Common myeloid progenitor, CD34-positive (primary cell): ENCODE measurements at regions not wholly inside any gene's neighbourhood (a gene's known extent, or its start where the extent isn't known, plus 50 kb on each side); places are given as distances from the start of the nearest gene placed in this dataset.

Experiments used
- CTCF ChIA-PET: fragments of 350-600 bp; sonication (Branson Sonifier 250); formaldehyde crosslinking; loops from one replicate; lab custom pipeline; 2021; ENCODE audit warnings: antibody characterized with exemption; lab: Charles Lee
- POLR2A ChIA-PET: fragments of 350-600 bp; sonication (Branson Sonifier 250); formaldehyde crosslinking; loops from one replicate; lab custom pipeline; 2021; ENCODE audit warnings: antibody characterized with exemption; lab: Charles Lee
- DNase-seq, 3 donors: peaks; one replicate each; pipeline versions ENCODE4 v3.0.0 to v3.0.0-alpha.2; 2013
- H3K27ac ChIP-seq, 2 experiments: 1 replicate in 1 of 2; 2 replicates in 1 of 2; pipeline ENCODE4 v1.7.0; 2013; ENCODE audit warnings: inconsistent platforms in 2 of 2, low read length in 2 of 2, mild to moderate bottlenecking in 2 of 2, low read depth in 1 of 2, moderate library complexity in 1 of 2; ENCODE audit not compliant: severe bottlenecking in 2 of 2, insufficient read depth in 1 of 2, poor library complexity in 1 of 2
- H3K27me3 ChIP-seq, 5 experiments: replicated peaks in 2 of 5; 1 replicate in 3 of 5; 2 replicates in 2 of 5; pipeline versions ENCODE4 v1.6.1 to v1.7.0; 2013; ENCODE audit warnings: low read length in 4 of 5, mild to moderate bottlenecking in 2 of 5, moderate library complexity in 2 of 5, inconsistent platforms in 1 of 5; ENCODE audit not compliant: insufficient read depth in 5 of 5, control insufficient read depth in 4 of 5
- H3K36me3 ChIP-seq, 4 experiments: 1 replicate in 2 of 4; 2 replicates in 2 of 4; pipeline versions ENCODE4 v1.6.1 to v1.7.0; 2013; ENCODE audit warnings: low read length in 3 of 4, control low read depth in 1 of 4, mild to moderate bottlenecking in 1 of 4; ENCODE audit not compliant: control insufficient read depth in 4 of 4, insufficient read depth in 4 of 4
- H3K4me1 ChIP-seq, 4 experiments: 1 replicate in 3 of 4; 2 replicates in 1 of 4; pipeline versions ENCODE4 v1.6.1 to v1.7.1; 2013; ENCODE audit warnings: low read length in 3 of 4, mild to moderate bottlenecking in 3 of 4, control low read depth in 1 of 4, inconsistent platforms in 1 of 4, moderate library complexity in 1 of 4; ENCODE audit not compliant: control insufficient read depth in 4 of 4, insufficient read depth in 4 of 4; ENCODE audit errors: control extremely low read depth in 1 of 4
- H3K4me3 ChIP-seq, 7 experiments: 1 replicate in 4 of 7; 2 replicates in 3 of 7; pipeline versions ENCODE4 v1.5.1 to v1.7.0; 2013; ENCODE audit warnings: mild to moderate bottlenecking in 7 of 7, low read length in 6 of 7, moderate library complexity in 6 of 7, inconsistent platforms in 2 of 7, low read depth in 2 of 7, control low read depth in 1 of 7; ENCODE audit not compliant: insufficient read depth in 4 of 7, control insufficient read depth in 1 of 7; ENCODE audit errors: extremely low read depth in 1 of 7
- H3K9me3 ChIP-seq, 5 experiments: 1 replicate in 4 of 5; 2 replicates in 1 of 5; pipeline versions ENCODE4 v1.6.1 to v1.7.1; 2013; ENCODE audit warnings: low read length in 4 of 5, mild to moderate bottlenecking in 2 of 5, inconsistent platforms in 1 of 5, low read depth in 1 of 5, moderate library complexity in 1 of 5; ENCODE audit not compliant: control insufficient read depth in 4 of 5, insufficient read depth in 2 of 5; ENCODE audit errors: control extremely low read depth in 1 of 5
- WGBS: methylation state at CpG from one replicate; pipeline ENCODE4 v1.1.5; 2013; ENCODE audit not compliant: insufficient coverage; 5-methylcytosine and 5-hydroxymethylcytosine counted together

DNA sequence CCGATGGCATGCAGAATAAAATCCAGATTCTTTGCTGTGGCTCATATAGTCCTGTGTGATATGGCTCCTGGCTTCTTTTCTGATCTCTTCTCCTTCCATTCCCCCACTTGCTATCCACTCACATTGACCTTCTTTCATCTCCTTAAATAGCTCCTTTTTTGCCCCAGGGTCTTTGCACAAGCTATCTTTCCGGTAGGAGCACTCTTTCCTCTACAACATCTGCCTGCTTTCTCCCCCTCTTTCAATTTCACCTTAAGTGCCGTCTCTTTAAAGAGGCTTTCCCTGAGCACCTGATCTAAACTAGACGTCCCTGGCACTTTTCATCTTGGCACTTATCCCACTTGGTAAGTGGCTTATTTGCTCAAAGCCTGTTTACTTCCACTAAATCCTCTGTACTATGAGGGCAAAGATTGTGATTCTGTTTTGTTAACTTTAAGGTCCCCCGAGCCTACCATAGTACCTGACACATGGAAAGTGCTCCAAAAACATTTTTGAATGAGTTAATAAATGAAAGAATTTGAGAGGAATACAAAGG is 323.3 kb upstream of the TLE3 start:
- DNase-seq = no peak
- ChIA-PET POLR2A (no interaction called here), CTCF (interaction anchor here (0.9 to 1.5 kb wide), 2 partner anchors 19 to 42 kb away, joined by 4 read pairs; no protein-coding TSS in a partner anchor)
- no peaks in the 10 kb centered on the region for H3K36me3 ChIP-seq
- H3K27me3 ChIP-seq = no peaks in the 10 kb centered on the region
- no peak overlapping the region for H3K27ac ChIP-seq
- no peak overlapping the region for H3K4me3 ChIP-seq
- H3K9me3 ChIP-seq = peaks cover 0 to 9% (median 3%) of the 10 kb centered on the region in 5 experiments
- WGBS = 90% methylated on average over 3 of the region's 5 CpGs
- peaks cover 0 to 15% (median 8%) of the 10 kb centered on the region in 4 experiments for H3K4me1 ChIP-seq

DNA sequence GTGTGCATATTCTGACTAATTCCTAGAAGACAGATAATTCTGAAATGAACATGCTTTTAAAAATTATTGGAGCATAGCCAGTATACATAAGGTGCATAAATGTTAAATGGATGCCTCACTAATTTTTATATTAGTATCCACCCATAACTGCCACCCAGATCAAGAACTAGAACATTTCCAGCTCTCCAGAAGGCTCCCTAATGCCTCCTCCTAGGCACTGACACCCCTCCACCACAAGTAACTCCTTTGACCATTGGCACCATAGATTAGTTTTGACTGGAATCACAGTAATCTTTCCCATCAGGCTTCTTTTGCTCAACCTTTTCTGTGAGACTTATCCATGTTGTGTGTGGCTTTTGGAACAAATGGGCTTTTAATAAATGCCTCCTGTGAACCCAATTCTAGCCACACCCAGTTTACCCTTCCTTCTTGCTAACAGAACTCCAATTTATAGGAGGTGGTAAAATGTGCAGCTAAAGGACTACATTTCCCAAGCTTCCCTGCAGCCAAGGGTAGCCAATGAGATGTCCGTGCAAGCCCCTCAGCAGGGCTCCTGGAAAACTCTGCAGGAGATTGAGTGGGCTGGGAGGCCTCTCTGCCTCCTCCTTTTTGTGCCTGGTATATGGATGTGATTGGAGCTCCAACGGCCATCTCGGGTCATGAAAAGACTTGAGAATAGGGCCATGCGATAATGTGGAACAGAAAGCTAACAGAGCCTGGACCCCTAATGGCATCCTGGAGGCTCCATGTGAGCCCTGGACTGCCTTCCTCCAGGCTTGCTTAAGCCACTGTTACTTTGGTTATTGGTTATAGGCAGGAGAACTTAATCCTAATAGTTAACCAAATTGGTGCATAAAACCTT is 322.6 kb upstream of the TLE3 start:
- no peak for DNase-seq
- Histone ChIP-seq H3K4me3 (no peak overlapping the region), H3K4me1 (peaks cover 0 to 9% (median 5%) of the 10 kb centered on the region in 4 experiments), H3K36me3 (no peaks in the 10 kb centered on the region), H3K27me3 (no peaks in the 10 kb centered on the region), H3K27ac (no peak overlapping the region), H3K9me3 (peaks cover 0 to 9% (median 3%) of the 10 kb centered on the region in 5 experiments)
- WGBS = no CpG with 5 or more reads among the region's 4 CpGs
- POLR2A ChIA-PET = interaction anchor here (0.6 kb wide), 1 partner anchor 57 kb away, joined by 3 read pairs; no protein-coding TSS in a partner anchor
- CTCF ChIA-PET = interaction anchor here (0.9 to 1.1 kb wide), 2 partner anchors 27 to 42 kb away, joined by 3 to 4 read pairs; no protein-coding TSS in a partner anchor

DNA sequence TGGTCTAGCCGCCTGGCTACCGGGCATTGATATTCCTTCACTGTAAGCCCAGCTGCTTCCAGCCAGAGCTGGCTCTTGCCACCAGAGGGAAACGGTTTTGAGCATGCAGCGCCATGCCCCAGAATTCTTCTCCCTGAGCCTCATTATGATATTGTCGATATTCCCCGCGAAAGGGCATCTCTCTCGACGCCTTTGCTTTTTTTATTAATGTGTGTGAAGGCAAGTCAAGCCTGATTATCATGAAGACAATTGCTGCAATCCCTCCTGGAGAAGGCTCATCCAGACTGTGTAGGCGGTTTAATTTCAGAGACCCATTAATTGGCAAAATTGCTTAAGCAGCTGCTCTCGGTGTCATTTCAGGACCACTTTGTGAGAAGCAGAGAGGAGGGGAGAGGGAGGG is 321.2 kb upstream of the TLE3 start:
- no peak overlapping the region for H3K27ac ChIP-seq
- no peak overlapping the region for H3K4me3 ChIP-seq
- H3K27me3 ChIP-seq = no peaks in the 10 kb centered on the region
- no peaks in the 10 kb centered on the region for H3K36me3 ChIP-seq
- ChIA-PET CTCF (interaction anchor here (1.1 kb wide), 1 partner anchor 29 kb away, joined by 3 read pairs; no protein-coding TSS in a partner anchor), POLR2A (no interaction called here)
- 93% methylated on average over 5 of the region's 11 CpGs for WGBS
- peaks cover 0 to 3% (median 0%) of the 10 kb centered on the region in 5 experiments for H3K9me3 ChIP-seq
- H3K4me1 ChIP-seq = no peaks in the 10 kb centered on the region
- DNase-seq = no peak

DNA sequence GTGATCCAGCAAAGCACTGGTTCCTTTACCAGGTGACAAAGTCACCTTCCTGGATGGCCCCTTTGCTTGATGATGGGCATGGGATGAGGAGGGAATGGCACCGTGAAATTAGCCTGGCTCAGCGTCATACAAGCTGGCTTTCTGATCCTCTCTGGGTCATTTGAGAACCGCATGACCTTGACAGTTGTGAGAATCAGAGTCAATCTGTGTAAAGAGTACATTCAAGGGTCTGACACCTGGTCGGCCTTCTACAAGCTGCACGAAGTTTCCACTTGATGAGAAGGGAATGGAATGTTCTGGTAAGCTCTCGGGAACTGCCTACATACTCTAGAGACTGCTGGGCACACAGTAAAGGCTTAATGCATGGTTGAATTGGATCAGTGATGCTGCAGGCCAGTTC is 319.8 kb upstream of the TLE3 start:
- no peak overlapping the region for H3K4me3 ChIP-seq
- ChIA-PET CTCF (no interaction called here), POLR2A (no interaction called here)
- no peaks in the 10 kb centered on the region for H3K36me3 ChIP-seq
- no peaks in the 10 kb centered on the region for H3K27me3 ChIP-seq
- no peaks in the 10 kb centered on the region for H3K4me1 ChIP-seq
- DNase-seq = no peak
- WGBS = 100% methylated on average over 3 of the region's 6 CpGs
- H3K9me3 ChIP-seq = peaks cover 0 to 3% (median 0%) of the 10 kb centered on the region in 5 experiments
- no peak overlapping the region for H3K27ac ChIP-seq

DNA sequence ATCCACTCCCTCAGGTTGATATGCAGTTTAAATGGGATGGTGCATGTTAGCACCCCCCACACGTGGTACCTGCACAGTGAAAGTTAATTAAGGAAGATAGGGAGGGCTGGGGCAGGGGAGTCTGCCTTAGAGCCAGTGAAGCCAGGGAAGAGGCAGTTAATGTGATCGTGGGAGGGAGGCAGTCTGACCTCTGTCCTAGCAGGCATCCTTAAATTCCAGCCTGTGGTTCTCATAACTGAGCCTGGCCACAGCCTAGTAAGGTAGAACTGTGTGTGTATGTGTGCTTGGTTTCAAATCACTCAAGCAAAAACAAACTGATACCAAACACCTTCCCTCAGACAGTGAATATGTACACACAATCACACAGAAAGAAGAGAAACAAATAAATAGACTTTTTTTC is 319.1 kb upstream of the TLE3 start:
- ChIA-PET POLR2A (no interaction called here), CTCF (no interaction called here)
- Histone ChIP-seq H3K4me3 (no peak overlapping the region), H3K36me3 (no peaks in the 10 kb centered on the region), H3K4me1 (no peaks in the 10 kb centered on the region), H3K27me3 (no peaks in the 10 kb centered on the region), H3K9me3 (peaks cover 0 to under 1% (median 0%) of the 10 kb centered on the region in 5 experiments), H3K27ac (no peak overlapping the region)
- no peak for DNase-seq
- WGBS = 100% methylated on average over 1 of the region's 2 CpGs

DNA sequence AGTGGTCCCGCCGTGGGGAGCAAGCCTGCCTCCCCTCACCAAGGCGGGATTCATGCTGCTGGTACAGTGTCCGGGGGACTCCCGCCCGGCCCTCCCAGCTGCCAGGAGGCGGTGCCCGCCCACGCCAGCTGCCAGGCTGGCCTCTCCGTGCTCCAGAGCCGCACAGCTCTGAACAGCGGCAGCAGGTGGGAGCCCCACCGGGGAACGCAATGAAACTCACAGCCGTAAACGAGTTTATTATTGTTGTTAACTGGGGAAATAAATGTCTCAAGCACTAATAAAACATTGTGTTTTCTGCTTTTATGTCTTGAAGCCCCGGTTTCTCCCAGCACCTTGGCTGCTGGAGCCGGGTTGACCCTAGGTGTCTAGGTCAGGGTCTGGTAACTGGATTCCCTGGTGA is 317.7 kb upstream of the TLE3 start:
- POLR2A ChIA-PET = no interaction called here
- H3K27ac ChIP-seq = no peak overlapping the region
- no peaks in the 10 kb centered on the region for H3K4me1 ChIP-seq
- H3K36me3 ChIP-seq = no peaks in the 10 kb centered on the region
- CTCF ChIA-PET = no interaction called here
- no peak for DNase-seq
- H3K27me3 ChIP-seq = no peaks in the 10 kb centered on the region
- 98% methylated on average over 17 of the region's 18 CpGs for WGBS
- H3K4me3 ChIP-seq = no peak overlapping the region
- no peaks in the 10 kb centered on the region for H3K9me3 ChIP-seq

DNA sequence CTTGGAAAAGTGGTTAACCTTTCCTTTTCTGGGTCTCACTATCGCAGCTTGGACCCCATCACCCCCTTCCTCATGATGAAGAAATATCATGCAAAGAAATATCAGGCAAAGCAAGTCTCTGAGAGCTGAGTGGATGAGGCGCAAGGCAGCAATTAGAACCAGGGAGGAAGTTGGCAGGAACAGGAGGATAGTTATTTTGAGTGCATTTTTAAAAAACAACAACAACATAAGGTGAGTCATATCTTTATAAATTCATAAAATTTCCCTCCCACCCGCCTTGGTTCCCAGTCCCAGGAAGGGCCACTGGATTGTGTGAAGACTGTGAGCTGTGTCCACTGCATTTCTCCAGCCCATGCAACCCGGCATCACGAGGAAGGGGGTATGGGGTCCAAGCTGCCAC is 316.9 kb upstream of the TLE3 start:
- H3K4me1 ChIP-seq = no peaks in the 10 kb centered on the region

More for the DNA sequence above, 316.9 kb upstream of the TLE3 start:
- Histone ChIP-seq H3K4me3 (no peak overlapping the region), H3K36me3 (no peaks in the 10 kb centered on the region), H3K27ac (no peak overlapping the region), H3K27me3 (no peaks in the 10 kb centered on the region), H3K9me3 (no peaks in the 10 kb centered on the region)
- no peak for DNase-seq
- POLR2A ChIA-PET = no interaction called here
- WGBS = 100% methylated on average over 3 of the region's 5 CpGs
- CTCF ChIA-PET = no interaction called here
